MM.1S (cell line): ENCODE measurements at regions not wholly inside any gene's neighbourhood (a gene's known extent, or its start where the extent isn't known, plus 50 kb on each side); places are given as distances from the start of the nearest gene placed in this dataset.

Experiments
- DNase-seq: peaks from one replicate; pipeline ENCODE4 v3.0.0-alpha.2; 2015
- H2AFZ ChIP-seq: fragments of 300-600 bp; sonication (generic); 2 replicates; pipeline ENCODE4 v1.6.0; 2016; ENCODE audit warnings: antibody characterized with exemption, low read length
- H3F3A ChIP-seq: fragments of 300-600 bp; sonication (generic); 2 replicates; pipeline ENCODE4 v1.6.1; 2016; ENCODE audit warnings: mild to moderate bottlenecking, antibody characterized with exemption, low read length, moderate library complexity, mixed read lengths; ENCODE audit not compliant: insufficient read depth
- H3K27ac ChIP-seq: fragments of 300-600 bp; sonication (generic); 2 replicates; pipeline ENCODE4 v1.5.1; 2016; ENCODE audit warnings: mild to moderate bottlenecking, low read length
- H3K27me3 ChIP-seq: fragments of 300-600 bp; sonication (generic); replicated peaks from 2 replicates; pipeline ENCODE4 v1.6.0; 2016; ENCODE audit warnings: low read length; ENCODE audit not compliant: insufficient read depth
- H3K36me3 ChIP-seq: fragments of 300-600 bp; sonication (generic); replicated peaks from 2 replicates; pipeline ENCODE4 v1.6.1; 2016; ENCODE audit warnings: mild to moderate bottlenecking, low read length, mixed read lengths; ENCODE audit not compliant: insufficient read depth
- H3K4me1 ChIP-seq: fragments of 300-600 bp; sonication (generic); 2 replicates; pipeline ENCODE4 v1.6.1; 2016; ENCODE audit warnings: low read length, mixed read lengths
- H3K4me2 ChIP-seq: fragments of 300-600 bp; sonication (generic); 2 replicates; pipeline ENCODE4 v1.6.0; 2016; ENCODE audit warnings: low read depth, low read length
- H3K4me3 ChIP-seq: fragments of 300-600 bp; sonication (generic); 2 replicates; pipeline ENCODE4 v1.5.1; 2016; ENCODE audit warnings: low read length, mixed read lengths
- H3K79me2 ChIP-seq: fragments of 300-600 bp; sonication (generic); 2 replicates; pipeline ENCODE4 v1.6.1; 2016; ENCODE audit warnings: mixed run types, low read length, mixed read lengths
- H3K9ac ChIP-seq: fragments of 300-600 bp; sonication (generic); 2 replicates; pipeline ENCODE4 v1.6.1; 2016; ENCODE audit warnings: low read length, mixed read lengths
- H3K9me2 ChIP-seq: fragments of 300-600 bp; sonication (generic); replicated peaks from 2 replicates; pipeline ENCODE4 v1.6.1; 2016; ENCODE audit warnings: mild to moderate bottlenecking, low read length, mixed read lengths; ENCODE audit not compliant: insufficient read depth
- H3K9me3 ChIP-seq: fragments of 300-600 bp; sonication (generic); replicated peaks from 2 replicates; pipeline ENCODE4 v1.6.1; 2016; ENCODE audit warnings: mild to moderate bottlenecking, low read length, mixed read lengths; ENCODE audit not compliant: insufficient read depth
- H4K20me1 ChIP-seq: fragments of 300-600 bp; sonication (generic); 2 replicates; pipeline ENCODE4 v1.6.1; 2016; ENCODE audit warnings: mild to moderate bottlenecking, low read length, moderate library complexity, mixed read lengths; ENCODE audit not compliant: insufficient read depth
- EZH2 ChIP-seq: fragments of 300-600 bp; sonication (generic); optimal IDR thresholded peaks from 2 replicates; pipeline ENCODE3; 2017; ENCODE audit warnings: low read depth, mild to moderate bottlenecking, antibody characterized with exemption, low read length, mixed read lengths
- EZH2phosphoT487 ChIP-seq: fragments of 300-600 bp; sonication (generic); IDR thresholded peaks from 2 replicates; pipeline ENCODE4 v1.6.1; 2018; ENCODE audit warnings: antibody characterized with exemption, low read length
- TF ChIP-seq, protein P1 (sequence below): fragments of 300-600 bp; sonication (generic); IDR thresholded peaks from 2 replicates; pipeline ENCODE4 v1.5.1; 2016; ENCODE audit warnings: antibody characterized with exemption, low read length, mixed read lengths

DNA sequence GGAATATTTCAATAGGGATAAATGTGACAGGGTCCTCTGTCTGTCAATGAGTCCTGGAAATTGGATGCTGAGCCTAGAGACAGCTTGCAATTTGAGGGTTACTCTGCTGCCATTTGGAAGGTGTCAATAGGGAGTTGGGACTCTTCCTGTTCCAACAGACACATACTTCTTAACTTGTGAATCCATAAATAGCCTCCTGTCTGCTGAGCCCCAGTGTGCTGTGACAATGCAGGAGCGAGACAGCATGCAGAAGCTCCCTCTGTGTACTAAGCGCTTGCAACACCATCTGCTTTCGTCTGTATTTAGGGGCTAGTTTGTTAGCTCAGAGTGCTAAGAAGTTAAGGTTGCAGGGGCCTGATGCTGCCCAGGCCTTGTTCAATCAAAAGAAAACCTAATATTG lies 58.5 kb upstream of the GPR12 start:
- Histone ChIP-seq H3K9ac (no peak overlapping the region), H3K9me2 (no peaks in the 10 kb centered on the region), H2AFZ (no peak overlapping the region), H3K27me3 (no peaks in the 10 kb centered on the region), H3F3A (no peaks in the 10 kb centered on the region), H4K20me1 (no peaks in the 10 kb centered on the region), H3K4me3 (no peak overlapping the region), H3K79me2 (no peaks in the 10 kb centered on the region), H3K4me2 (no peak overlapping the region), H3K9me3 (no peaks in the 10 kb centered on the region), H3K36me3 (no peaks in the 10 kb centered on the region), H3K27ac (no peak overlapping the region), H3K4me1 (no peaks in the 10 kb centered on the region)
- TF ChIP-seq, protein P1, sequence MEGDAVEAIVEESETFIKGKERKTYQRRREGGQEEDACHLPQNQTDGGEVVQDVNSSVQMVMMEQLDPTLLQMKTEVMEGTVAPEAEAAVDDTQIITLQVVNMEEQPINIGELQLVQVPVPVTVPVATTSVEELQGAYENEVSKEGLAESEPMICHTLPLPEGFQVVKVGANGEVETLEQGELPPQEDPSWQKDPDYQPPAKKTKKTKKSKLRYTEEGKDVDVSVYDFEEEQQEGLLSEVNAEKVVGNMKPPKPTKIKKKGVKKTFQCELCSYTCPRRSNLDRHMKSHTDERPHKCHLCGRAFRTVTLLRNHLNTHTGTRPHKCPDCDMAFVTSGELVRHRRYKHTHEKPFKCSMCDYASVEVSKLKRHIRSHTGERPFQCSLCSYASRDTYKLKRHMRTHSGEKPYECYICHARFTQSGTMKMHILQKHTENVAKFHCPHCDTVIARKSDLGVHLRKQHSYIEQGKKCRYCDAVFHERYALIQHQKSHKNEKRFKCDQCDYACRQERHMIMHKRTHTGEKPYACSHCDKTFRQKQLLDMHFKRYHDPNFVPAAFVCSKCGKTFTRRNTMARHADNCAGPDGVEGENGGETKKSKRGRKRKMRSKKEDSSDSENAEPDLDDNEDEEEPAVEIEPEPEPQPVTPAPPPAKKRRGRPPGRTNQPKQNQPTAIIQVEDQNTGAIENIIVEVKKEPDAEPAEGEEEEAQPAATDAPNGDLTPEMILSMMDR: no peak
- TF ChIP-seq EZH2phosphoT487 (no peak), EZH2 (no peak)
- DNase-seq: no peak

DNA sequence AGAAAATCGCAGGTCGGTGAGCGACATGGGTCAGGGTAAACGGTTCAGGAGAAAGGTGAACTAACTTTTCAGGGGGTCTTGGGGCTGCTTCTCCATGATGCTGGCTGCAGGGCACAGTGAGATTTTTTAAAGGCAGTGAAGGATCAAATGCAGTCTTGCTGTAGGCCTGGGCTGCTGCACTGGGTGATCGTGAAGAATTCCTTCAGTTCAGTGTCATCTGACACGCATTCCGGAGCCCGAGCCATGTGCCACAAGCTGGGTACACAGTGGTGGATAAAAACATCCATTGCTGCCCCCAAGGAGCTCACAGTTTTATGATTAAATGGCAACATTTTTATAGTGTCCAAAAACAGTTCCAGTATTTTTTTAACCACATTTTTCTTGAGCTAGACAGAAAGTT lies 56.3 kb upstream of the GPR12 start:
- no peak overlapping the region for H3K4me3 ChIP-seq
- no peaks in the 10 kb centered on the region for H3K79me2 ChIP-seq
- no peak overlapping the region for H2AFZ ChIP-seq
- H3K4me1 ChIP-seq: no peaks in the 10 kb centered on the region
- no peaks in the 10 kb centered on the region for H3K9me3 ChIP-seq
- H3F3A ChIP-seq: no peaks in the 10 kb centered on the region
- H3K36me3 ChIP-seq: no peaks in the 10 kb centered on the region
- no peak overlapping the region for H3K4me2 ChIP-seq
- no peaks in the 10 kb centered on the region for H4K20me1 ChIP-seq
- no peak for DNase-seq
- H3K9ac ChIP-seq: no peak overlapping the region
- TF ChIP-seq EZH2phosphoT487 (no peak), EZH2 (no peak)
- TF ChIP-seq, protein P1: no peak
- no peaks in the 10 kb centered on the region for H3K27me3 ChIP-seq
- H3K27ac ChIP-seq: no peak overlapping the region
- H3K9me2 ChIP-seq: no peaks in the 10 kb centered on the region

DNA sequence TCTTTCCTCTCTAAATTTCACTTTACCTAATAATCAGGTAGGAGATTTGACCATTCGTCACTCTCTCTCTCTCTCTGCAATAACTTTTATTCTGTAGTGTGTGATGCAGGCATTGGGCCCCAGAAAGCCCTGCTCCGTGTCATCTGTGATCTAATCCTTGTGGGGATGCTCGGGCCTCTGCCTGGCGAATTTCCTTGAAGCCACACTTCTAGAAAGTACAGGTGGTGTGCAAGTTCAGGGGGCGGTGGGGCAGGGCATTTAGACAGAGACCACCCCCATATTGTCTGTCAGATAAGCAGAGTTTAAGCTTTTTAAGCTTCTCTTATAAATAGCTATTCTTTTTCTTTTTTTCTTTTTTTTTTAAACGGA lies 53.4 kb upstream of the GPR12 start:
- H3F3A ChIP-seq: no peaks in the 10 kb centered on the region
- no peak overlapping the region for H3K4me3 ChIP-seq
- no peaks in the 10 kb centered on the region for H3K79me2 ChIP-seq
- H3K27me3 ChIP-seq: no peaks in the 10 kb centered on the region
- H3K9me3 ChIP-seq: no peaks in the 10 kb centered on the region
- H3K27ac ChIP-seq: no peak overlapping the region
- no peak for DNase-seq
- no peaks in the 10 kb centered on the region for H3K36me3 ChIP-seq
- H3K9me2 ChIP-seq: no peaks in the 10 kb centered on the region
- no peaks in the 10 kb centered on the region for H3K4me1 ChIP-seq
- no peak overlapping the region for H2AFZ ChIP-seq
- H4K20me1 ChIP-seq: no peaks in the 10 kb centered on the region
- TF ChIP-seq EZH2: no peak
- TF ChIP-seq, protein P1: no peak
- H3K4me2 ChIP-seq: no peak overlapping the region
- H3K9ac ChIP-seq: no peak overlapping the region
